HCT116 (cell line): ENCODE measurements at regions not wholly inside any gene's neighbourhood (a gene's known extent, or its start where the extent isn't known, plus 50 kb on each side); places are given as distances from the start of the nearest gene placed in this dataset.

ENCODE experiments used
- ATAC-seq: fragments of 200-7000 bp; cut with Tn5 transposase; 2 replicates; pipeline ENCODE4 v1.9.1; 2020; ENCODE audit warnings: mild to moderate bottlenecking, moderate library complexity
- BruUV-seq: library from RNA; stranded (reverse); fragments of 400-500 nt; replicated peaks from 2 replicates; lab custom pipeline; 2021; lab: Mats Ljungman, UMichigan
- CTCF ChIA-PET: fragments of 300-600 bp; sonication (Branson Sonifier 250); formaldehyde crosslinking; loops from one replicate; lab custom pipeline; 2021; ENCODE audit warnings: antibody characterized with exemption; lab: Charles Lee
- POLR2A ChIA-PET: fragments of 300-600, 350-600 bp; sonication (Branson Sonifier 250); formaldehyde crosslinking; loops from one replicate; lab custom pipeline; 2021; ENCODE audit warnings: antibody characterized with exemption; lab: Charles Lee
- RAD21 ChIA-PET, 2 experiments: fragments of 300-600 bp; sonication (Branson Sonifier 250); formaldehyde crosslinking; loops; one replicate each; lab custom pipeline; 2023; ENCODE audit warnings: low total read pairs in 2 of 2; ENCODE audit not compliant: uncharacterized antibody in 2 of 2, unreplicated experiment in 2 of 2, low non-redundant PET in 1 of 2; lab: Charles Lee
- DNase-seq: peaks from one replicate; pipeline ENCODE4 v3.0.0-alpha.2; 2010; ENCODE audit warnings: low read depth, low spot score
- H2AFZ ChIP-seq: fragments of 200-600 bp; shearing (Covaris generic), sonication (generic); 2 replicates; pipeline ENCODE4 v1.6.1; 2017; ENCODE audit warnings: low read depth, mixed run types, mixed read lengths, antibody characterized with exemption, low read length; ENCODE audit not compliant: poor library complexity, severe bottlenecking
- H3K27ac ChIP-seq: 2 replicates; pipeline ENCODE4 v1.5.1; 2012; ENCODE audit warnings: low read depth, low read length
- H3K27me3 ChIP-seq: fragments of 200-600 bp; sonication (generic); 2 replicates; pipeline ENCODE4 v1.6.1; 2016; ENCODE audit warnings: mixed run types, low read length, mixed read lengths; ENCODE audit not compliant: insufficient read depth
- H3K36me3 ChIP-seq, 2 experiments: fragments of 200-500 bp in 1 of 2; fragments of 200-600 bp in 1 of 2; sonication (Bioruptor generic) in 1 of 2; sonication (generic) in 1 of 2; 2 replicates each; pipeline versions ENCODE4 v1.5.1 to v1.6.1; 2014 to 2016; ENCODE audit warnings: low read length in 2 of 2, inconsistent platforms in 1 of 2, mixed read lengths in 1 of 2, mixed run types in 1 of 2; ENCODE audit not compliant: insufficient read depth in 2 of 2, control insufficient read depth in 1 of 2
- H3K4me1 ChIP-seq, 2 experiments: fragments of 200-600 bp in 1 of 2; sonication (generic) in 1 of 2; 2 replicates each; pipeline versions ENCODE4 v1.5.1 to v1.6.1; 2012 to 2017; ENCODE audit warnings: low read length in 2 of 2, inconsistent platforms in 1 of 2, mild to moderate bottlenecking in 1 of 2, mixed read lengths in 1 of 2, mixed run types in 1 of 2, moderate library complexity in 1 of 2; ENCODE audit not compliant: insufficient read depth in 2 of 2, control insufficient read depth in 1 of 2
- H3K4me2 ChIP-seq: fragments of 200-600 bp; sonication (generic); 2 replicates; pipeline ENCODE4 v1.6.1; 2017; ENCODE audit warnings: mixed run types, low read length, mixed read lengths
- H3K4me3 ChIP-seq, 2 experiments: fragments of 200-600 bp in 1 of 2; sonication (generic) in 1 of 2; replicated peaks in 1 of 2; 2 replicates each; pipeline ENCODE4 v1.5.1; 2011 to 2016; ENCODE audit warnings: low read length in 2 of 2, control low read depth in 1 of 2, low read depth in 1 of 2, mild to moderate bottlenecking in 1 of 2, mixed read lengths in 1 of 2, mixed run types in 1 of 2
- H3K79me2 ChIP-seq: fragments of 200-600 bp; sonication (generic); 2 replicates; pipeline ENCODE4 v1.6.1; 2017; ENCODE audit warnings: mild to moderate bottlenecking, mixed run types, low read length, moderate library complexity, mixed read lengths; ENCODE audit not compliant: insufficient read depth
- H3K9ac ChIP-seq: fragments of 200-600 bp; sonication (generic); 2 replicates; pipeline ENCODE4 v1.6.1; 2016; ENCODE audit warnings: low read length, mixed read lengths
- H3K9me2 ChIP-seq: fragments of 200-600 bp; sonication (generic), shearing (Covaris generic); 2 replicates; pipeline ENCODE4 v1.6.1; 2017; ENCODE audit warnings: mixed run types, mild to moderate bottlenecking, moderate library complexity; ENCODE audit not compliant: insufficient read depth
- H3K9me3 ChIP-seq, 2 experiments: fragments of 200-500 bp in 1 of 2; fragments of 200-600 bp in 1 of 2; sonication (Bioruptor generic) in 1 of 2; sonication (generic) in 1 of 2; 2 replicates each; pipeline ENCODE4 v1.6.1; 2014 to 2017; ENCODE audit warnings: low read length in 2 of 2, mixed read lengths in 2 of 2, inconsistent platforms in 1 of 2, low read depth in 1 of 2, mild to moderate bottlenecking in 1 of 2, mixed run types in 1 of 2, moderate library complexity in 1 of 2; ENCODE audit not compliant: control insufficient read depth in 1 of 2, insufficient read depth in 1 of 2
- H4K20me1 ChIP-seq: fragments of 200-600 bp; sonication (generic), shearing (Covaris generic); 2 replicates; pipeline ENCODE4 v1.6.1; 2017; ENCODE audit warnings: mixed run types, mild to moderate bottlenecking, moderate library complexity; ENCODE audit not compliant: insufficient read depth
- EGR1 ChIP-seq: IDR thresholded peaks from 2 replicates; pipeline ENCODE4 v1.6.1; 2012; ENCODE audit warnings: low read depth
- ELF1 ChIP-seq: IDR thresholded peaks from 2 replicates; pipeline ENCODE4 v1.6.1; 2012; ENCODE audit warnings: low read depth, borderline replicate concordance
- YY1 ChIP-seq: IDR thresholded peaks from 2 replicates; pipeline ENCODE4 v1.6.1; 2011; ENCODE audit warnings: low read length, low read depth, moderate library complexity, mild to moderate bottlenecking; ENCODE audit not compliant: insufficient replicate concordance; ENCODE audit errors: extremely low read depth
- ZNF274 ChIP-seq: fragments of 200-500 bp; sonication (Bioruptor generic); IDR thresholded peaks from 2 replicates; pipeline ENCODE4 v1.6.1; 2014; ENCODE audit warnings: mild to moderate bottlenecking, low read depth, low read length, inconsistent platforms
- intact Hi-C: fragments of 100-400 bp; cut with micrococcal nuclease; formaldehyde crosslinking; loops from 2 replicates; pipeline ENCODE4 v1.10.0; 2022
- TF ChIP-seq, protein P1 (sequence below): IDR thresholded peaks from 2 replicates; pipeline ENCODE4 v1.6.1; 2012
- TF ChIP-seq, protein P2 (sequence below): IDR thresholded peaks from 2 replicates; pipeline ENCODE4 v1.6.1; 2011; ENCODE audit warnings: mild to moderate bottlenecking, low read length, moderate library complexity; ENCODE audit not compliant: insufficient replicate concordance; ENCODE audit errors: extremely low read depth
- TF ChIP-seq, protein P3 (sequence below): IDR thresholded peaks from 2 replicates; pipeline ENCODE4 v1.6.1; 2012
- TF ChIP-seq, protein P4 (sequence below): IDR thresholded peaks from 2 replicates; pipeline ENCODE4 v1.6.1; 2012; ENCODE audit warnings: low read depth

DNA sequence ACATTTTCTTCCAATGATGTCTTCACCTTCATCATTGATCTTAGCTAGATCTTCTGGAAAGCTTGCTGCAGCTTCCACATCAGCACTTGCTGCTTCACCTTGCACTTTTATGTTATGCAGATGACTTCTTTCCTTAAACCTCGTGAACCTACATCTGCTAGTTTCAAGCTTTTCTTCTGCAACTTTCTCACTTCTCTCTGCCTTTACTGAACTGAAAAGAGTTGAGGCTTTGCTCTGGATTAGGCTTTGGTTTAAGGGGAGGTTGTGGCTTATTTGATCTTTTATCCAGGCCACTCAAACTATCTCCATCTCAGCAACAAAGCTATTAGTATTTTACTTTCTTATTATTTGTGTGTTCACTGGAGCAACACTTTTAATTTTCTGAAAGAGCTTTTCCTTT lies 125.5 kb upstream of the POM121L12 start:
- TF ChIP-seq, protein P1, sequence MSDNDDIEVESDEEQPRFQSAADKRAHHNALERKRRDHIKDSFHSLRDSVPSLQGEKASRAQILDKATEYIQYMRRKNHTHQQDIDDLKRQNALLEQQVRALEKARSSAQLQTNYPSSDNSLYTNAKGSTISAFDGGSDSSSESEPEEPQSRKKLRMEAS: no peak
- no peak for TF ChIP-seq ELF1
- TF ChIP-seq, protein P2, sequence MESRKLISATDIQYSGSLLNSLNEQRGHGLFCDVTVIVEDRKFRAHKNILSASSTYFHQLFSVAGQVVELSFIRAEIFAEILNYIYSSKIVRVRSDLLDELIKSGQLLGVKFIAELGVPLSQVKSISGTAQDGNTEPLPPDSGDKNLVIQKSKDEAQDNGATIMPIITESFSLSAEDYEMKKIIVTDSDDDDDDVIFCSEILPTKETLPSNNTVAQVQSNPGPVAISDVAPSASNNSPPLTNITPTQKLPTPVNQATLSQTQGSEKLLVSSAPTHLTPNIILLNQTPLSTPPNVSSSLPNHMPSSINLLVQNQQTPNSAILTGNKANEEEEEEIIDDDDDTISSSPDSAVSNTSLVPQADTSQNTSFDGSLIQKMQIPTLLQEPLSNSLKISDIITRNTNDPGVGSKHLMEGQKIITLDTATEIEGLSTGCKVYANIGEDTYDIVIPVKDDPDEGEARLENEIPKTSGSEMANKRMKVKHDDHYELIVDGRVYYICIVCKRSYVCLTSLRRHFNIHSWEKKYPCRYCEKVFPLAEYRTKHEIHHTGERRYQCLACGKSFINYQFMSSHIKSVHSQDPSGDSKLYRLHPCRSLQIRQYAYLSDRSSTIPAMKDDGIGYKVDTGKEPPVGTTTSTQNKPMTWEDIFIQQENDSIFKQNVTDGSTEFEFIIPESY: no peak
- no peak for TF ChIP-seq ZNF274
- no peak for TF ChIP-seq EGR1
- TF ChIP-seq YY1: no peak
- TF ChIP-seq, protein P3, sequence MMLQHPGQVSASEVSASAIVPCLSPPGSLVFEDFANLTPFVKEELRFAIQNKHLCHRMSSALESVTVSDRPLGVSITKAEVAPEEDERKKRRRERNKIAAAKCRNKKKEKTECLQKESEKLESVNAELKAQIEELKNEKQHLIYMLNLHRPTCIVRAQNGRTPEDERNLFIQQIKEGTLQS: no peak
- TF ChIP-seq, protein P4, sequence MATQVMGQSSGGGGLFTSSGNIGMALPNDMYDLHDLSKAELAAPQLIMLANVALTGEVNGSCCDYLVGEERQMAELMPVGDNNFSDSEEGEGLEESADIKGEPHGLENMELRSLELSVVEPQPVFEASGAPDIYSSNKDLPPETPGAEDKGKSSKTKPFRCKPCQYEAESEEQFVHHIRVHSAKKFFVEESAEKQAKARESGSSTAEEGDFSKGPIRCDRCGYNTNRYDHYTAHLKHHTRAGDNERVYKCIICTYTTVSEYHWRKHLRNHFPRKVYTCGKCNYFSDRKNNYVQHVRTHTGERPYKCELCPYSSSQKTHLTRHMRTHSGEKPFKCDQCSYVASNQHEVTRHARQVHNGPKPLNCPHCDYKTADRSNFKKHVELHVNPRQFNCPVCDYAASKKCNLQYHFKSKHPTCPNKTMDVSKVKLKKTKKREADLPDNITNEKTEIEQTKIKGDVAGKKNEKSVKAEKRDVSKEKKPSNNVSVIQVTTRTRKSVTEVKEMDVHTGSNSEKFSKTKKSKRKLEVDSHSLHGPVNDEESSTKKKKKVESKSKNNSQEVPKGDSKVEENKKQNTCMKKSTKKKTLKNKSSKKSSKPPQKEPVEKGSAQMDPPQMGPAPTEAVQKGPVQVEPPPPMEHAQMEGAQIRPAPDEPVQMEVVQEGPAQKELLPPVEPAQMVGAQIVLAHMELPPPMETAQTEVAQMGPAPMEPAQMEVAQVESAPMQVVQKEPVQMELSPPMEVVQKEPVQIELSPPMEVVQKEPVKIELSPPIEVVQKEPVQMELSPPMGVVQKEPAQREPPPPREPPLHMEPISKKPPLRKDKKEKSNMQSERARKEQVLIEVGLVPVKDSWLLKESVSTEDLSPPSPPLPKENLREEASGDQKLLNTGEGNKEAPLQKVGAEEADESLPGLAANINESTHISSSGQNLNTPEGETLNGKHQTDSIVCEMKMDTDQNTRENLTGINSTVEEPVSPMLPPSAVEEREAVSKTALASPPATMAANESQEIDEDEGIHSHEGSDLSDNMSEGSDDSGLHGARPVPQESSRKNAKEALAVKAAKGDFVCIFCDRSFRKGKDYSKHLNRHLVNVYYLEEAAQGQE: no peak
- POLR2A ChIA-PET: no interaction called here
- Histone ChIP-seq H3K9ac (no peak overlapping the region), H3K4me3 (no peak overlapping the region), H3K4me2 (no peak overlapping the region), H3K9me3 (peaks cover 0 to 20% of the 10 kb centered on the region in 2 experiments; a peak in 2 of 4 replicates), H3K27me3 (no peaks in the 10 kb centered on the region), H3K9me2 (no peaks in the 10 kb centered on the region), H3K4me1 (no peaks in the 10 kb centered on the region), H3K27ac (no peak overlapping the region), H4K20me1 (no peaks in the 10 kb centered on the region), H3K79me2 (no peaks in the 10 kb centered on the region), H3K36me3 (no peaks in the 10 kb centered on the region), H2AFZ (no peak overlapping the region)
- intact Hi-C loops: no loop called here
- CTCF ChIA-PET: no interaction called here
- no TSS peak for BruUV-seq
- RAD21 ChIA-PET: no interaction called here
- DNase-seq: no peak
- ATAC-seq: no peak
